Bronchial epithelial cell (primary cell): ENCODE measurements at regions not wholly inside any gene's neighbourhood (a gene's known extent, or its start where the extent isn't known, plus 50 kb on each side); places are given as distances from the start of the nearest gene placed in this dataset.

Experiments used
- DNase-seq: peaks from one replicate; pipeline ENCODE4 v3.0.0-alpha.2; 2010; ENCODE audit warnings: low read depth
- FAIRE-seq: peaks from 2 replicates; lab custom pipeline; 2011; peaks lifted over from hg19 to GRCh38; lab: Jason Lieb, UNC
- H3K27me3 ChIP-seq: 2 replicates; pipeline ENCODE4 v1.5.1; 2011; ENCODE audit warnings: low read length; ENCODE audit not compliant: control insufficient read depth, insufficient read depth
- H3K36me3 ChIP-seq: 2 replicates; pipeline ENCODE4 v1.5.1; 2011; ENCODE audit warnings: low read length; ENCODE audit not compliant: control insufficient read depth, insufficient read depth
- H3K4me3 ChIP-seq: 2 replicates; pipeline ENCODE4 v1.5.1; 2011; ENCODE audit warnings: mild to moderate bottlenecking, low read depth, low read length, control low read depth
- TF ChIP-seq, protein P1 (sequence below): IDR thresholded peaks from 2 replicates; pipeline ENCODE4 v1.5.1; 2011; ENCODE audit warnings: mild to moderate bottlenecking, moderate library complexity, low read length, control low read depth, inconsistent platforms; ENCODE audit not compliant: insufficient read depth, severe bottlenecking

- DNase-seq, result no peak
- no peaks in the 10 kb centered on the region for H3K27me3 ChIP-seq
- H3K36me3 ChIP-seq, result no peaks in the 10 kb centered on the region
- TF ChIP-seq, protein P1, sequence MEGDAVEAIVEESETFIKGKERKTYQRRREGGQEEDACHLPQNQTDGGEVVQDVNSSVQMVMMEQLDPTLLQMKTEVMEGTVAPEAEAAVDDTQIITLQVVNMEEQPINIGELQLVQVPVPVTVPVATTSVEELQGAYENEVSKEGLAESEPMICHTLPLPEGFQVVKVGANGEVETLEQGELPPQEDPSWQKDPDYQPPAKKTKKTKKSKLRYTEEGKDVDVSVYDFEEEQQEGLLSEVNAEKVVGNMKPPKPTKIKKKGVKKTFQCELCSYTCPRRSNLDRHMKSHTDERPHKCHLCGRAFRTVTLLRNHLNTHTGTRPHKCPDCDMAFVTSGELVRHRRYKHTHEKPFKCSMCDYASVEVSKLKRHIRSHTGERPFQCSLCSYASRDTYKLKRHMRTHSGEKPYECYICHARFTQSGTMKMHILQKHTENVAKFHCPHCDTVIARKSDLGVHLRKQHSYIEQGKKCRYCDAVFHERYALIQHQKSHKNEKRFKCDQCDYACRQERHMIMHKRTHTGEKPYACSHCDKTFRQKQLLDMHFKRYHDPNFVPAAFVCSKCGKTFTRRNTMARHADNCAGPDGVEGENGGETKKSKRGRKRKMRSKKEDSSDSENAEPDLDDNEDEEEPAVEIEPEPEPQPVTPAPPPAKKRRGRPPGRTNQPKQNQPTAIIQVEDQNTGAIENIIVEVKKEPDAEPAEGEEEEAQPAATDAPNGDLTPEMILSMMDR, result no peak
- no peak for FAIRE-seq
- H3K4me3 ChIP-seq, result no peak overlapping the region
These were observed 585.1 kb upstream of the FAM174A start for GRCh38 chr5:99949969-99950524.

DNA sequence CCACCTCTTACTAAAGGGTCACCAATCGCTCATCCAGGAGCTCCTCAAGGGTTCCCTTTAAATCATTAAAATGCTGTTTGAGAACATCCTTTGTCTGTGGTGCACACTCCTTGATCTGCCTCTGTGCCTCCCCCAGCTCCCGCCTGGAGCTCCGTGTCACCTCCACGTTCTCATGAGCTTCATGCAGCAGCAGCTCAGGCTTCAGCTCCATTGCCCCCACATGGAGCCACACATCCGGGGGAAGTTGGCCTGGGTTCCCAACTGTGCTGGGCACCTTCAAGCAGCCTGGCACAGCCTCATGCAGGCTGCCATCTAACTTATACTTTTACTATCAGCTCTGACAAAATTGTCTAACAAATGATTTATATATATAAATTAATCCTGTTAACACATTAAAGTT is 585.8 kb upstream of the FAM174A start:
- TF ChIP-seq, protein P1, result no peak
- Histone ChIP-seq H3K36me3 (no peaks in the 10 kb centered on the region), H3K27me3 (no peaks in the 10 kb centered on the region), H3K4me3 (no peak overlapping the region)
- no peak for FAIRE-seq
- no peak for DNase-seq

- Histone ChIP-seq H3K36me3 (no peaks in the 10 kb centered on the region), H3K4me3 (no peak overlapping the region), H3K27me3 (no peaks in the 10 kb centered on the region)
- TF ChIP-seq, protein P1, result no peak
- DNase-seq, result no peak
- no peak for FAIRE-seq
These were observed 586.3 kb upstream of the FAM174A start for GRCh38 chr5:99948850-99949249.

DNA sequence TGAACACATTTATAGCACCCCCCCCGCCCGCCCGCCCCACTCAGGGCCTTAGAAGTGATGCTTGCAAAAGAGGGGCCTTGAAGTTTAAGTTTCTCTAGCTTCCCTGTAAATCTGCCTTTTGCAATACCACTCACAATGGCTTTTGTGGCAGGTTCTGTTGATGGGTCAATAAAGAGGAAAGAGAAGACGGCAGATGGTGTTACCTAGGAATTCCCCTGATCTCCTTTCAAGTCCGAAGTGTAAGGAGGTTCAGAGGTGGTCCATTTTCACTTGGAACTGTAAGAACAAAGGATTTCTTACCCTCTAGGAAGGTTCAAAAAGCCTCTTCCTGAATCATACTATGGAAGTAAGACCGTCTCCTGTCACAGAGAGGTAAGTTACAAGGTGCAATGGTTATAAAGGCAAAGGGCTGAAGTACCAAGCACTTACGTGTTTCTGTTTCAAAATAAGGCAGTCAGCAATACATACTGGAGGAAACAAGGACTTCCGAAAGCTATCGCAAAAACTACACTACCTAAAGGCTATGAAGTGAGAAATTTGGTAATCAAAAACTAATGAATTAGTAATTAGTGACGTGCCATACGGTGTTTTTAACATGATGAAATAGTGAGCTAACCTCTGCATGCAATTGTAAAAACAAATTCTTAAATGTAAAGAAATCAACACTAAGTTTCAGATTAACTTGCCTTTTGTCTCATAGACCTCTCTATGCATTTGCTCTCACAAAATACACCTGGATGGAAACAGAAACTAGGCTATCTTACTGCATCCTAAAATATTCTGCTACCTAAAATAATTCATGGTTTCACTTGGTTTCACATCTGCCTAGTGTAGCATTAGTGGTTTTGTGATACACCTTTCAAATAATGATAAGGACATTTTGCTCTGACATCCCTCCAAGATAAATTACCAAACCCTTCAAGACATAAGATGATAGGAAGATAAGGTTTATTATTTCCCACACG is 589.4 kb upstream of the FAM174A start:
- TF ChIP-seq, protein P1, result no peak
- Histone ChIP-seq H3K27me3 (no peaks in the 10 kb centered on the region), H3K36me3 (no peaks in the 10 kb centered on the region), H3K4me3 (no peak overlapping the region)
- DNase-seq (no peak), FAIRE-seq (no peak)

DNA sequence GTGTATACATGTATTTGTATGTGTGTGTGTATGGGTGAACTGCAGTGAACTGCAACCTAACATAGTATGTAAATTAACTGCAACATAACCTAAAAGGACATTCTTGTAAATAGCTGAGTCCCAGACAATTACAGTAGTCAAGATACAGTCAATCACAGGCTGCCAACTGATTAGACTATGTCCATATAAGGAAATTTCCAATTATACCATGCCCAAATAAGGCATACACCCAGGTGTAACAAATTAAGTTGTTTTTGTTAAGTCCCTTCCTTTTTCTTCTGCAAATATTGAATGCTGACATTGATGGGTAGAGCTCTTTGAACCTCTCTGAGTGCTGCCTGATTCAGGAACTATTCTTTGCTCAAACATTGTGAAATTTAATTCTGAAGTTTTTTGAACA is 594.6 kb upstream of the FAM174A start:
- TF ChIP-seq, protein P1, result no peak
- FAIRE-seq, result no peak
- no peak for DNase-seq
- Histone ChIP-seq H3K4me3 (no peak overlapping the region), H3K36me3 (no peaks in the 10 kb centered on the region), H3K27me3 (no peaks in the 10 kb centered on the region)
